ENCODE measurements at regions not wholly inside any gene's neighbourhood (a gene's known extent, or its start where the extent isn't known, plus 50 kb on each side); places are given as distances from the start of the nearest gene placed in this dataset.

DNA sequence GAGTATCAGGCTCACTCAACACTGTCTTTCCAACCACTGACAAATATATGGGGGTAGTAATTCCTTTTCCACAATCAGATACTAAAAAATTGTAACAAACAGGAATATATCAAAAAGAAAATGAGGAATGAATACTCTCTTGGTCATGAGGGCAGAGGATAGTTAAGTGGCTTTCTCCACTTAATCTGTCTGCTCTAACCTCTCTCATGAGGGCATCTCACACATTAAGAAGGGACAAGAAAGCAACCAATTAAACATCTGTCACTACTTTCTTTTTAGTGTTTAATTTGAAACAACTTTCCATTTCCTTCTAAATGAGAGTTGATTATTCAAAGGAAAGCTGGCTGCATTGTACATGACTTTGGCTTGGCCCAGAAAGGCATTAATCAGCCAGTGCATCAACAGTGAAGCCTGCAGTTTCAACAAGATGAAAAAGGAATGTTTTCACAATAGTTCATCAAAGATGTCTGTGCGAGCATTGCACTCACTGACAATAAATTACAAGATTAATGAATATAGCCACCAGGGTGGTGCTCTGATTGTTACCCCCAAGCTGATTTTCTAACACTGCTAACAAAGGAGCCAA, 142.0 kb downstream of the SEC23A start:
- ChIA-PET POLR2A (no interaction called here), CTCF (no interaction called here)
- H3K36me3 Mint-ChIP-seq (ENCODE audit: insufficient read depth, unreplicated experiment) = no peaks in the 10 kb centered on the region
- H3K4me3 Mint-ChIP-seq (ENCODE audit: unreplicated experiment) = no peak overlapping the region
- H3K9me3 Mint-ChIP-seq (ENCODE audit: unreplicated experiment) = no peaks in the 10 kb centered on the region
- H3K27me3 Mint-ChIP-seq (ENCODE audit: insufficient read depth, unreplicated experiment) = no peaks in the 10 kb centered on the region
- no peak overlapping the region for H3K27ac Mint-ChIP-seq (ENCODE audit: low read depth, unreplicated experiment)
- intact Hi-C loops (cut with micrococcal nuclease) = no loop called here
- H3K4me1 Mint-ChIP-seq (ENCODE audit: insufficient read depth, unreplicated experiment) = no peaks in the 10 kb centered on the region
- TF ChIP-seq, protein P1, sequence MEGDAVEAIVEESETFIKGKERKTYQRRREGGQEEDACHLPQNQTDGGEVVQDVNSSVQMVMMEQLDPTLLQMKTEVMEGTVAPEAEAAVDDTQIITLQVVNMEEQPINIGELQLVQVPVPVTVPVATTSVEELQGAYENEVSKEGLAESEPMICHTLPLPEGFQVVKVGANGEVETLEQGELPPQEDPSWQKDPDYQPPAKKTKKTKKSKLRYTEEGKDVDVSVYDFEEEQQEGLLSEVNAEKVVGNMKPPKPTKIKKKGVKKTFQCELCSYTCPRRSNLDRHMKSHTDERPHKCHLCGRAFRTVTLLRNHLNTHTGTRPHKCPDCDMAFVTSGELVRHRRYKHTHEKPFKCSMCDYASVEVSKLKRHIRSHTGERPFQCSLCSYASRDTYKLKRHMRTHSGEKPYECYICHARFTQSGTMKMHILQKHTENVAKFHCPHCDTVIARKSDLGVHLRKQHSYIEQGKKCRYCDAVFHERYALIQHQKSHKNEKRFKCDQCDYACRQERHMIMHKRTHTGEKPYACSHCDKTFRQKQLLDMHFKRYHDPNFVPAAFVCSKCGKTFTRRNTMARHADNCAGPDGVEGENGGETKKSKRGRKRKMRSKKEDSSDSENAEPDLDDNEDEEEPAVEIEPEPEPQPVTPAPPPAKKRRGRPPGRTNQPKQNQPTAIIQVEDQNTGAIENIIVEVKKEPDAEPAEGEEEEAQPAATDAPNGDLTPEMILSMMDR (IDR thresholded peaks at IDR 0.05; ENCODE audit: unreplicated experiment) = no peak
- DNase-seq (ENCODE audit: unreplicated experiment) = no peak
- no TSS peak for BruUV-seq (replicated peaks)

DNA sequence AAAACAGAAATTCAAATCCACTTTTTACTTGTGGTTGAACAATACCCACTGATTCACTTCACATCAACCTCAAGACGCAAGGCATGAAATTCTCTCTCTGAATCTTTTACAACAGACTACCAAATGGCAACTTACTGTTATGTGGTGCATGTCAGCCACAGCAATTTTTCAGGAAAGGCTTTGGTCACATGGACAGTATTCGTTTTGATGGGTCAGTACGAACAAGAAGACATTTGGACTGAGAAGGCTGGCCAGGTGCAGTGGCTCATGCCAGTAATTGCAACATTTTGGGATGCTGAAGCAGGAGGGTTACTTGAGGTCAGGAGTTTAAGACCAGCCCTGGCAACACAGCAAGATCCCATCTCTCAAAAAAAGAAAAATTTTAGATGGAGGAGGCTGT, 144.0 kb downstream of the SEC23A start:
- ChIA-PET CTCF (interaction anchor here (0.6 kb wide), 1 partner anchor 1206 kb away, joined by 3 read pairs; no protein-coding TSS in a partner anchor), POLR2A (no interaction called here)
- Mint-ChIP-seq H3K27me3 (ENCODE audit: insufficient read depth, unreplicated experiment) (no peaks in the 10 kb centered on the region), H3K27ac (ENCODE audit: low read depth, unreplicated experiment) (no peak overlapping the region), H3K9me3 (ENCODE audit: unreplicated experiment) (no peaks in the 10 kb centered on the region), H3K36me3 (ENCODE audit: insufficient read depth, unreplicated experiment) (no peaks in the 10 kb centered on the region), H3K4me3 (ENCODE audit: unreplicated experiment) (no peak overlapping the region), H3K4me1 (ENCODE audit: insufficient read depth, unreplicated experiment) (no peaks in the 10 kb centered on the region)
- no TSS peak for BruUV-seq (replicated peaks)
- TF ChIP-seq, protein P1 (IDR thresholded peaks at IDR 0.05; ENCODE audit: unreplicated experiment) = no peak
- no peak for DNase-seq (ENCODE audit: unreplicated experiment)
- intact Hi-C loops (cut with micrococcal nuclease) = no loop called here

DNA sequence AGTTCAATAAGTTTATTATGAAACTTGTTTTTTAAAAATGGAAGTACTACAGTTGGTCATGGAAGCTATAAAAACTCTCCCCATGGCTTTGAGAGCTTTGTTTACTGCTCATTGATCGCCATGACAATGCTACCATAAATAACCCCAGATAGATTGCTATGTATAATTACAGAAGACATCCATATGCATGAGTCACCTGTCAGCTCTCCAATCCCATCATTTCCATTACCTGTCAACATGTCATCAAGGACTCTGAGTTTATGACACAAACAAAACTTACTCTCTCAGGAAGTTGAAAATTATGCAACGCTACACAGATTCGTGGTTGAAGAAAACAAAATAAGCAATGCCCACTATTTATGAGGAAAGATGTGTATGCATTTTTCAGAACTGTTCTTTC, 144.4 kb downstream of the SEC23A start:
- Mint-ChIP-seq H3K4me3 (ENCODE audit: unreplicated experiment) (no peak overlapping the region), H3K4me1 (ENCODE audit: insufficient read depth, unreplicated experiment) (no peaks in the 10 kb centered on the region), H3K27me3 (ENCODE audit: insufficient read depth, unreplicated experiment) (no peaks in the 10 kb centered on the region), H3K9me3 (ENCODE audit: unreplicated experiment) (no peaks in the 10 kb centered on the region), H3K27ac (ENCODE audit: low read depth, unreplicated experiment) (no peak overlapping the region), H3K36me3 (ENCODE audit: insufficient read depth, unreplicated experiment) (no peaks in the 10 kb centered on the region)
- no TSS peak for BruUV-seq (replicated peaks)
- intact Hi-C loops (cut with micrococcal nuclease) = no loop called here
- DNase-seq (ENCODE audit: unreplicated experiment) = peak; percentile 9
- TF ChIP-seq, protein P1 (IDR thresholded peaks at IDR 0.05; ENCODE audit: unreplicated experiment) = no peak
- ChIA-PET CTCF (no interaction called here), POLR2A (no interaction called here)

DNA sequence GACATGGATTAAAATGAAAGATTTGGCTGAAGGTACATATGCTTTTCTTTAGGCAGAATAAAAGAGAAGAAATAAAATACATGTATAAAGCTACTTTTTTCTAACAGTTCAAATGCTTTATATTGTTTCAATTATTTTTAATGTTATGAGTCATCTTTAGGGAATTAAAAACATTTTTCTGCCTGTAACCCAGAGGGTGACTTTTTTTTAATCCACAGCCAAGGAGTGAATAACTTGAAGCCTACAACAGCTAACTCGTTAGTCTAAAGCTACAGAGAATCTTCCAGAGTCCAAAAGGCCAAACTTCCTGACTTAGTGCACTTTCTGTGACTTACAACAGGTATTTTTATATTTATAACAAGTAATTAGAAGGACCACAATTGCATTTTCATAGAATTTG, 151.6 kb downstream of the SEC23A start:
- TF ChIP-seq, protein P1 (IDR thresholded peaks at IDR 0.05; ENCODE audit: unreplicated experiment) = no peak
- ChIA-PET CTCF (interaction anchor here (0.7 to 1.2 kb wide), 2 partner anchors 1025 to 1243 kb away, joined by 3 to 5 read pairs; no protein-coding TSS in a partner anchor), POLR2A (no interaction called here)
- BruUV-seq (replicated peaks) = no TSS peak
- H3K27ac Mint-ChIP-seq (ENCODE audit: low read depth, unreplicated experiment) = no peak overlapping the region
- no peaks in the 10 kb centered on the region for H3K36me3 Mint-ChIP-seq (ENCODE audit: insufficient read depth, unreplicated experiment)
- intact Hi-C loops (cut with micrococcal nuclease) = no loop called here
- no peak overlapping the region for H3K4me3 Mint-ChIP-seq (ENCODE audit: unreplicated experiment)
- DNase-seq (ENCODE audit: unreplicated experiment) = peak; percentile 14
- H3K9me3 Mint-ChIP-seq (ENCODE audit: unreplicated experiment) = peaks cover 7% of the 10 kb centered on the region
- no peaks in the 10 kb centered on the region for H3K27me3 Mint-ChIP-seq (ENCODE audit: insufficient read depth, unreplicated experiment)
- H3K4me1 Mint-ChIP-seq (ENCODE audit: insufficient read depth, unreplicated experiment) = no peaks in the 10 kb centered on the region

All from MCF 10A (cell line).